ENCODE measurements at regions not wholly inside any gene's neighbourhood (a gene's known extent, or its start where the extent isn't known, plus 50 kb on each side); places are given as distances from the start of the nearest gene placed in this dataset.

DNA sequence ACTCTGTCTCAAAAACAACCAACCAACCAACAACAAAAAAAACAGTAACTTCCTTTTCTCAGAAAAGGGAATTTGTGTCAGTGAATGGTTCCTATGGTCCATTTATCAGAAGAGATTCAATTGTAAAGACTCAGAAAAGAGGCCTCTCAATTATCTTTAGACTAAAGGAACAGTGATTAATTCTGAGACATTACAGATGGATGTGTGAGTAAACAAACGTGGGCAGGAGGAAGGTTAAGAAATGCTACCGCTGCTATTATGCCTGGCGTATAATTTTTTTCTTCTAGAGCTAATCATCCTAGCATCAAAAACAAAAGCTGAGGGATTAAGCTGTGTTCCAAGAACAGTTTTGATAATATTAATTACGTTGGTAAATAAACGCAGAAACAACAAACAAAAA lies 52.9 kb upstream of the JMY start:
- TF ChIP-seq ZNF788 (CRISPR knock-in tag; IDR thresholded peaks at IDR 0.05; ENCODE audit: borderline replicate concordance): no peak
- no peak for TF ChIP-seq DPF2 (CRISPR knock-in tag; IDR thresholded peaks at IDR 0.05; ENCODE audit: borderline replicate concordance, low read depth)
- TF ChIP-seq RFX1 (IDR thresholded peaks at IDR 0.05): no peak
- TF ChIP-seq ARNT (IDR thresholded peaks at IDR 0.05): no peak
- no peak for TF ChIP-seq GABPA (IDR thresholded peaks at IDR 0.05; ENCODE audit: low read depth, low read length)
- TF ChIP-seq GABPA (CRISPR knock-in tag; IDR thresholded peaks at IDR 0.05; ENCODE audit: low read depth): no peak
- no peak for TF ChIP-seq SMARCE1 (IDR thresholded peaks at IDR 0.05; ENCODE audit: borderline replicate concordance)
- TF ChIP-seq, protein P1, sequence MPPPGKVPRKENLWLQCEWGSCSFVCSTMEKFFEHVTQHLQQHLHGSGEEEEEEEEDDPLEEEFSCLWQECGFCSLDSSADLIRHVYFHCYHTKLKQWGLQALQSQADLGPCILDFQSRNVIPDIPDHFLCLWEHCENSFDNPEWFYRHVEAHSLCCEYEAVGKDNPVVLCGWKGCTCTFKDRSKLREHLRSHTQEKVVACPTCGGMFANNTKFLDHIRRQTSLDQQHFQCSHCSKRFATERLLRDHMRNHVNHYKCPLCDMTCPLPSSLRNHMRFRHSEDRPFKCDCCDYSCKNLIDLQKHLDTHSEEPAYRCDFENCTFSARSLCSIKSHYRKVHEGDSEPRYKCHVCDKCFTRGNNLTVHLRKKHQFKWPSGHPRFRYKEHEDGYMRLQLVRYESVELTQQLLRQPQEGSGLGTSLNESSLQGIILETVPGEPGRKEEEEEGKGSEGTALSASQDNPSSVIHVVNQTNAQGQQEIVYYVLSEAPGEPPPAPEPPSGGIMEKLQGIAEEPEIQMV (CRISPR knock-in tag; IDR thresholded peaks at IDR 0.05; ENCODE audit: low read depth): no peak
- TF ChIP-seq, protein P2, sequence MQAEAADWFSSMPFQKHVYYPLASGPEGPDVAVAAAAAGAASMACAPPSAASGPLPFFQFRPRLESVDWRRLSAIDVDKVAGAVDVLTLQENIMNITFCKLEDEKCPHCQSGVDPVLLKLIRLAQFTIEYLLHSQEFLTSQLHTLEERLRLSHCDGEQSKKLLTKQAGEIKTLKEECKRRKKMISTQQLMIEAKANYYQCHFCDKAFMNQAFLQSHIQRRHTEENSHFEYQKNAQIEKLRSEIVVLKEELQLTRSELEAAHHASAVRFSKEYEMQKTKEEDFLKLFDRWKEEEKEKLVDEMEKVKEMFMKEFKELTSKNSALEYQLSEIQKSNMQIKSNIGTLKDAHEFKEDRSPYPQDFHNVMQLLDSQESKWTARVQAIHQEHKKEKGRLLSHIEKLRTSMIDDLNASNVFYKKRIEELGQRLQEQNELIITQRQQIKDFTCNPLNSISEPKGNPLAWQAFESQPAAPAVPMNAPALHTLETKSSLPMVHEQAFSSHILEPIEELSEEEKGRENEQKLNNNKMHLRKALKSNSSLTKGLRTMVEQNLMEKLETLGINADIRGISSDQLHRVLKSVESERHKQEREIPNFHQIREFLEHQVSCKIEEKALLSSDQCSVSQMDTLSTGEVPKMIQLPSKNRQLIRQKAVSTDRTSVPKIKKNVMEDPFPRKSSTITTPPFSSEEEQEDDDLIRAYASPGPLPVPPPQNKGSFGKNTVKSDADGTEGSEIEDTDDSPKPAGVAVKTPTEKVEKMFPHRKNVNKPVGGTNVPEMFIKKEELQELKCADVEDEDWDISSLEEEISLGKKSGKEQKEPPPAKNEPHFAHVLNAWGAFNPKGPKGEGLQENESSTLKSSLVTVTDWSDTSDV (CRISPR knock-in tag; IDR thresholded peaks at IDR 0.05): no peak
- no peak for TF ChIP-seq NR2C2 (CRISPR knock-in tag; IDR thresholded peaks at IDR 0.05; ENCODE audit: borderline replicate concordance)
- TF ChIP-seq, protein P3, sequence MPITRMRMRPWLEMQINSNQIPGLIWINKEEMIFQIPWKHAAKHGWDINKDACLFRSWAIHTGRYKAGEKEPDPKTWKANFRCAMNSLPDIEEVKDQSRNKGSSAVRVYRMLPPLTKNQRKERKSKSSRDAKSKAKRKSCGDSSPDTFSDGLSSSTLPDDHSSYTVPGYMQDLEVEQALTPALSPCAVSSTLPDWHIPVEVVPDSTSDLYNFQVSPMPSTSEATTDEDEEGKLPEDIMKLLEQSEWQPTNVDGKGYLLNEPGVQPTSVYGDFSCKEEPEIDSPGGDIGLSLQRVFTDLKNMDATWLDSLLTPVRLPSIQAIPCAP (CRISPR knock-in tag; IDR thresholded peaks at IDR 0.05; ENCODE audit: low read depth): no peak
- TF ChIP-seq SMARCC2 (IDR thresholded peaks at IDR 0.05): no peak
- TF ChIP-seq, protein P4, sequence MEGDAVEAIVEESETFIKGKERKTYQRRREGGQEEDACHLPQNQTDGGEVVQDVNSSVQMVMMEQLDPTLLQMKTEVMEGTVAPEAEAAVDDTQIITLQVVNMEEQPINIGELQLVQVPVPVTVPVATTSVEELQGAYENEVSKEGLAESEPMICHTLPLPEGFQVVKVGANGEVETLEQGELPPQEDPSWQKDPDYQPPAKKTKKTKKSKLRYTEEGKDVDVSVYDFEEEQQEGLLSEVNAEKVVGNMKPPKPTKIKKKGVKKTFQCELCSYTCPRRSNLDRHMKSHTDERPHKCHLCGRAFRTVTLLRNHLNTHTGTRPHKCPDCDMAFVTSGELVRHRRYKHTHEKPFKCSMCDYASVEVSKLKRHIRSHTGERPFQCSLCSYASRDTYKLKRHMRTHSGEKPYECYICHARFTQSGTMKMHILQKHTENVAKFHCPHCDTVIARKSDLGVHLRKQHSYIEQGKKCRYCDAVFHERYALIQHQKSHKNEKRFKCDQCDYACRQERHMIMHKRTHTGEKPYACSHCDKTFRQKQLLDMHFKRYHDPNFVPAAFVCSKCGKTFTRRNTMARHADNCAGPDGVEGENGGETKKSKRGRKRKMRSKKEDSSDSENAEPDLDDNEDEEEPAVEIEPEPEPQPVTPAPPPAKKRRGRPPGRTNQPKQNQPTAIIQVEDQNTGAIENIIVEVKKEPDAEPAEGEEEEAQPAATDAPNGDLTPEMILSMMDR (CRISPR knock-in tag; IDR thresholded peaks at IDR 0.05): no peak
- no peak for TF ChIP-seq EP300 (IDR thresholded peaks at IDR 0.05; ENCODE audit: low read depth in 2 of 2, low read length in 2 of 2)
- no peak for TF ChIP-seq EP300 (CRISPR knock-in tag; IDR thresholded peaks at IDR 0.05; ENCODE audit: borderline replicate concordance)

All from HepG2 (cell line).